Caco-2 (cell line): ENCODE measurements at regions not wholly inside any gene's neighbourhood (a gene's known extent, or its start where the extent isn't known, plus 50 kb on each side); places are given as distances from the start of the nearest gene placed in this dataset.
"Not testable (repeated sequence)": the region's sequence is repeated elsewhere in the genome, so short reads cannot be mapped to it uniquely, and the experiment has no call there.

Experiments used
- BruUV-seq: library from RNA; stranded (reverse); fragments of 400-500 nt; replicated peaks from 2 replicates; lab custom pipeline; 2021; lab: Mats Ljungman, UMichigan
- CTCF ChIA-PET: fragments of 300-600 bp; sonication (Branson Sonifier 250); formaldehyde crosslinking; loops from one replicate; lab custom pipeline; 2022; ENCODE audit warnings: antibody characterized with exemption; lab: Charles Lee
- POLR2A ChIA-PET: fragments of 300-600 bp; sonication (Branson Sonifier 250); formaldehyde crosslinking; loops from one replicate; lab custom pipeline; 2022; ENCODE audit warnings: antibody characterized with exemption; lab: Charles Lee
- DNase-seq, 2 experiments: peaks; one replicate each; pipeline versions ENCODE4 v3.0.0 to v3.0.0-alpha.2; 2020 to 2022
- H3K27me3 ChIP-seq: replicated peaks from 2 replicates; pipeline ENCODE4 v1.6.0; 2011; ENCODE audit warnings: low read length; ENCODE audit not compliant: control insufficient read depth, insufficient read depth
- H3K36me3 ChIP-seq: 2 replicates; pipeline ENCODE4 v1.5.1; 2011; ENCODE audit warnings: low read length; ENCODE audit not compliant: control insufficient read depth, insufficient read depth
- H3K4me1 ChIP-seq: fragments of 250-450 bp; sonication (Bioruptor Pico); 2 replicates; pipeline ENCODE4 v1.5.1; 2020; ENCODE audit warnings: mild to moderate bottlenecking
- H3K4me3 ChIP-seq: 2 replicates; pipeline ENCODE4 v1.5.1; 2011; ENCODE audit warnings: low read depth, mild to moderate bottlenecking, control low read depth, low read length
- H3K9me3 ChIP-seq: fragments of 250-450 bp; sonication (Bioruptor Pico); 2 replicates; pipeline ENCODE4 v1.5.1; 2020; ENCODE audit warnings: mild to moderate bottlenecking, moderate library complexity
- H3K27ac Mint-ChIP-seq: one replicate; pipeline ENCODE4 v1.8.0; 2022; ENCODE audit warnings: mixed read lengths; ENCODE audit not compliant: unreplicated experiment
- H3K27me3 Mint-ChIP-seq: one replicate; pipeline ENCODE4 v1.8.0; 2022; ENCODE audit warnings: mixed read lengths; ENCODE audit not compliant: insufficient read depth, unreplicated experiment
- H3K36me3 Mint-ChIP-seq: one replicate; pipeline ENCODE4 v1.8.0; 2022; ENCODE audit warnings: mild to moderate bottlenecking, mixed read lengths; ENCODE audit not compliant: insufficient read depth, unreplicated experiment
- H3K4me1 Mint-ChIP-seq: one replicate; pipeline ENCODE4 v1.8.0; 2022; ENCODE audit warnings: low read depth, mixed read lengths; ENCODE audit not compliant: unreplicated experiment
- H3K4me3 Mint-ChIP-seq: one replicate; pipeline ENCODE4 v1.8.0; 2022; ENCODE audit warnings: mild to moderate bottlenecking, moderate library complexity, mixed read lengths; ENCODE audit not compliant: unreplicated experiment
- H3K9me3 Mint-ChIP-seq: one replicate; pipeline ENCODE4 v1.8.0; 2022; ENCODE audit warnings: mixed read lengths; ENCODE audit not compliant: unreplicated experiment
- intact Hi-C: fragments of 100-400 bp; cut with micrococcal nuclease; formaldehyde crosslinking; loops from one replicate; pipeline ENCODE4 v1.10.0; 2022; ENCODE audit not compliant: unreplicated experiment
- TF ChIP-seq, protein P1 (sequence below), 2 experiments: fragments of 200-600 bp in 1 of 2; IDR thresholded peaks; 1 replicate in 1 of 2; 2 replicates in 1 of 2; pipeline versions ENCODE4 v1.5.1 to v1.8.0; 2011 to 2022; ENCODE audit warnings: antibody characterized with exemption in 1 of 2, control low read depth in 1 of 2, inconsistent platforms in 1 of 2, low read depth in 1 of 2, low read length in 1 of 2, mild to moderate bottlenecking in 1 of 2, moderate library complexity in 1 of 2; ENCODE audit not compliant: insufficient read depth in 1 of 2, severe bottlenecking in 1 of 2, unreplicated experiment in 1 of 2

DNA sequence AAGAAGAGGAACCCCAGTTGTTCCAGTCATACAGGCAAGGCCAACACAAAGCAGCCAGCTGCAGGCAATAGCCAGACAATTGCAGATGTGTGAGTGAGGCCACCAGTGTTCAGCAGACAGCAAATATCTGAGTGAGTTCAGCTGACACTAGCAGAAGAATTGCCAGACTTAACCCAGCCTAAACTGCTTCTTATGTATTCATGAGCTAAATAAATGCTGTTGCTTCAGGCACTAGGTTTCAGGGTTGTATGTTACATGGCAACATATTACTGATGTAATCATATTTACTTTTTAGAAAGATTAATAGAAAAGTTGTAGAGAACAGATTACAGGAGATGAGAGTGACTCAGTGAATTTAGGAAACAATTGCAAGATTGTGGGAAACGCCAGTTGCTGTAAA lies 129.8 kb upstream of the CHODL start:
- no peak overlapping the region for H3K4me3 Mint-ChIP-seq
- no peaks in the 10 kb centered on the region for H3K9me3 ChIP-seq
- ChIA-PET CTCF (interaction anchor here (0.5 kb wide), 1 partner anchor 18 kb away, joined by 5 read pairs; no protein-coding TSS in a partner anchor), POLR2A (no interaction called here)
- no peak overlapping the region for H3K4me3 ChIP-seq
- intact Hi-C loops: no loop called here
- BruUV-seq: no TSS peak
- H3K36me3 ChIP-seq: no peaks in the 10 kb centered on the region
- TF ChIP-seq, protein P1, sequence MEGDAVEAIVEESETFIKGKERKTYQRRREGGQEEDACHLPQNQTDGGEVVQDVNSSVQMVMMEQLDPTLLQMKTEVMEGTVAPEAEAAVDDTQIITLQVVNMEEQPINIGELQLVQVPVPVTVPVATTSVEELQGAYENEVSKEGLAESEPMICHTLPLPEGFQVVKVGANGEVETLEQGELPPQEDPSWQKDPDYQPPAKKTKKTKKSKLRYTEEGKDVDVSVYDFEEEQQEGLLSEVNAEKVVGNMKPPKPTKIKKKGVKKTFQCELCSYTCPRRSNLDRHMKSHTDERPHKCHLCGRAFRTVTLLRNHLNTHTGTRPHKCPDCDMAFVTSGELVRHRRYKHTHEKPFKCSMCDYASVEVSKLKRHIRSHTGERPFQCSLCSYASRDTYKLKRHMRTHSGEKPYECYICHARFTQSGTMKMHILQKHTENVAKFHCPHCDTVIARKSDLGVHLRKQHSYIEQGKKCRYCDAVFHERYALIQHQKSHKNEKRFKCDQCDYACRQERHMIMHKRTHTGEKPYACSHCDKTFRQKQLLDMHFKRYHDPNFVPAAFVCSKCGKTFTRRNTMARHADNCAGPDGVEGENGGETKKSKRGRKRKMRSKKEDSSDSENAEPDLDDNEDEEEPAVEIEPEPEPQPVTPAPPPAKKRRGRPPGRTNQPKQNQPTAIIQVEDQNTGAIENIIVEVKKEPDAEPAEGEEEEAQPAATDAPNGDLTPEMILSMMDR (IDR thresholded peaks at IDR 0.05; ENCODE audit: insufficient read depth in 1 of 2, low read depth in 1 of 2, low read length in 1 of 2, severe bottlenecking in 1 of 2, unreplicated experiment in 1 of 2): no peak
- H3K27me3 ChIP-seq: no peaks in the 10 kb centered on the region
- H3K9me3 Mint-ChIP-seq: no peaks in the 10 kb centered on the region
- H3K27me3 Mint-ChIP-seq: peaks cover 6% of the 10 kb centered on the region
- no peaks in the 10 kb centered on the region for H3K36me3 Mint-ChIP-seq
- no peak for DNase-seq
- H3K4me1 ChIP-seq: no peaks in the 10 kb centered on the region
- H3K27ac Mint-ChIP-seq: no peak overlapping the region
- no peaks in the 10 kb centered on the region for H3K4me1 Mint-ChIP-seq

DNA sequence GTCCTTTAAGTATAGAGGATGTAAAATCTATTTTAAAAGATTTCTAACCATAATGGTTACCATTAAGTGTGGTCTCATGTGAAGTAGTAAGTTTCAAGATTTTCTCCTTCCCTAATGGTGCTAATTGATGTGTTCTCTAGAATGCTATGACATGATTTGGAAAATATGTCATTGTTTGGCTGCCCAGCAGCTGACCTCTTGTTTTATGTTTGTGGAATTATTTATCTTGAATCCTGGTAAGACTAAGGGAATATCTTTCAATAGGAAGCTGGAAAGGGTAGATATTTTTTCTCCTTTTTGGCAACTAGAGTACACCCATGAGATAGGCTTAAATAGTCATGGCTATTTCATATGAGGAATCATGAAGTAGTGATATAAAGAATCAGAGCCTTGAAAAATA lies 139.8 kb upstream of the CHODL start:
- peaks cover 16% of the 10 kb centered on the region for H3K9me3 Mint-ChIP-seq
- ChIA-PET CTCF (no interaction called here), POLR2A (no interaction called here)
- BruUV-seq: no TSS peak
- Histone ChIP-seq H3K27me3 (no peaks in the 10 kb centered on the region), H3K36me3 (no peaks in the 10 kb centered on the region), H3K9me3 (no peaks in the 10 kb centered on the region), H3K4me1 (no peaks in the 10 kb centered on the region), H3K4me3 (no peak overlapping the region)
- no peak overlapping the region for H3K4me3 Mint-ChIP-seq
- intact Hi-C loops: no loop called here
- no peak for DNase-seq
- no peaks in the 10 kb centered on the region for H3K4me1 Mint-ChIP-seq
- no peaks in the 10 kb centered on the region for H3K36me3 Mint-ChIP-seq
- H3K27ac Mint-ChIP-seq: no peak overlapping the region
- H3K27me3 Mint-ChIP-seq: no peaks in the 10 kb centered on the region
- TF ChIP-seq, protein P1 (IDR thresholded peaks at IDR 0.05; ENCODE audit: insufficient read depth in 1 of 2, low read depth in 1 of 2, low read length in 1 of 2, severe bottlenecking in 1 of 2, unreplicated experiment in 1 of 2): no peak

DNA sequence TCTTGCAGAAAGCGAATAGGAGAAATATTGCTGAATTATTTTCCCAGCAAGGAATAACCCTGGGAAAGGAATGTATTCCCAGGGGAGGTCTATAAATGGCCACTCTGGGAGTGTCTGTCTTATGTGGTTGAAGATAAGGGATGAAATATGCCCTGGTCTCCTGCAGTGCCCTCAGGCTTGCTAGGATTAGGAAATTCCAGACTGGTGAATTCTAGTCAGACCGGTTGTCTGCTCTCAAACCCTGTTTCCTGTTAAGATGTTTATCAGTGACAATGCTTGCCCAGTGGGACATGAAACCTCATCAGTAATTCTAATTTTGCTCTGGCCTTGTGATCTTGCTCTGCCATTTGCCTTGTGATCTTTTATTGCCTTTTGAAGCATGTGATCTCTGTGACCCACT lies 148.2 kb upstream of the CHODL start:
- H3K36me3 ChIP-seq, CTCF ChIA-PET, H3K4me1 Mint-ChIP-seq, POLR2A ChIA-PET, H3K36me3 Mint-ChIP-seq, H3K4me3 ChIP-seq, BruUV-seq, H3K27me3 Mint-ChIP-seq, DNase-seq, H3K27me3 ChIP-seq, H3K4me3 Mint-ChIP-seq, H3K27ac Mint-ChIP-seq, intact Hi-C loops, H3K4me1 ChIP-seq: not testable (repeated sequence)
- peaks cover 61% of the 10 kb centered on the region for H3K9me3 Mint-ChIP-seq
- H3K9me3 ChIP-seq: peaks cover 17% of the 10 kb centered on the region; the same call in 1 of the 2 replicates

DNA sequence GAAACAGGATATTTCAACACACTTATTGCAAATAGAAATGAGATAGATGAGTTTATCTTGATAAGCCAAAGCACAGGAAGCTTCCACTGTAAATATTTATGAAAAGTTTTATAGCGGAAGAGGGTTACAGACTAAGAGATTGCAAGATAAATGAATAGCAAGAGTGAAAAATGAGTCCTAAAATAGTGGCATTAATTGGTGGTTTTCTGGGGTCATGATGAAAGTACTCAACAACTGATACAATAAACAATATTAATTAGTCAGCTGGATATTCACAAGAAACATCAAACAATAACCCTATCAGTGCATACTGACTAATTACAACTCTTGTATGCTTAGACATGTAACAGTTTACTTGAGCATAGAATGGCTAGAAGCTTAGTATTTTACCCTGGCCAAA lies 154.8 kb upstream of the CHODL start:
- Histone ChIP-seq H3K9me3 (no peaks in the 10 kb centered on the region), H3K4me3 (no peak overlapping the region), H3K36me3 (no peaks in the 10 kb centered on the region), H3K4me1 (no peaks in the 10 kb centered on the region), H3K27me3 (no peaks in the 10 kb centered on the region)
- BruUV-seq: no TSS peak
- H3K27me3 Mint-ChIP-seq: no peaks in the 10 kb centered on the region
- TF ChIP-seq, protein P1 (IDR thresholded peaks at IDR 0.05; ENCODE audit: insufficient read depth in 1 of 2, low read depth in 1 of 2, low read length in 1 of 2, severe bottlenecking in 1 of 2, unreplicated experiment in 1 of 2): no peak
- CTCF ChIA-PET: no interaction called here
- intact Hi-C loops: no loop called here
- H3K9me3 Mint-ChIP-seq: peaks cover 17% of the 10 kb centered on the region
- DNase-seq: no peak
- POLR2A ChIA-PET: no interaction called here
- no peaks in the 10 kb centered on the region for H3K4me1 Mint-ChIP-seq
- H3K36me3 Mint-ChIP-seq: no peaks in the 10 kb centered on the region
- no peak overlapping the region for H3K4me3 Mint-ChIP-seq
- H3K27ac Mint-ChIP-seq: no peak overlapping the region
